Keratinocyte (primary cell): ENCODE measurements at regions not wholly inside any gene's neighbourhood (a gene's known extent, or its start where the extent isn't known, plus 50 kb on each side); places are given as distances from the start of the nearest gene placed in this dataset.

Source experiments
- DNase-seq: peaks from one replicate; pipeline ENCODE4 v3.0.0-alpha.2; 2011; ENCODE audit warnings: low read depth, missing footprints, low spot score
- FAIRE-seq: peaks from 2 replicates; lab custom pipeline; 2011; peaks lifted over from hg19 to GRCh38; lab: Jason Lieb, UNC
- H2AFZ ChIP-seq: 2 replicates; pipeline ENCODE4 v1.6.0; 2012; ENCODE audit warnings: low read length, control low read depth, inconsistent platforms; ENCODE audit not compliant: control insufficient read depth
- H3K27ac ChIP-seq: 2 replicates; pipeline ENCODE4 v1.5.1; 2011; ENCODE audit warnings: low read length; ENCODE audit not compliant: control insufficient read depth, insufficient read depth
- H3K27me3 ChIP-seq: 3 replicates; pipeline ENCODE4 v1.6.0; 2011; ENCODE audit warnings: low read length; ENCODE audit not compliant: control insufficient read depth, insufficient read depth; ENCODE audit errors: extremely low read depth
- H3K36me3 ChIP-seq, 2 experiments: 2 replicates in 1 of 2; 3 replicates in 1 of 2; pipeline ENCODE4 v1.5.1; 2011; ENCODE audit warnings: low read length in 2 of 2, mild to moderate bottlenecking in 1 of 2; ENCODE audit not compliant: control insufficient read depth in 2 of 2, insufficient read depth in 2 of 2; ENCODE audit errors: extremely low read depth in 1 of 2
- H3K4me1 ChIP-seq: 3 replicates; pipeline ENCODE4 v1.5.1; 2011; ENCODE audit warnings: low read length; ENCODE audit not compliant: control insufficient read depth, insufficient read depth; ENCODE audit errors: extremely low read depth
- H3K4me2 ChIP-seq: 3 replicates; pipeline ENCODE4 v1.6.0; 2011; ENCODE audit warnings: low read depth, low read length; ENCODE audit not compliant: control insufficient read depth, insufficient read depth; ENCODE audit errors: extremely low read depth
- H3K4me3 ChIP-seq, 3 experiments: fragments of 200-600 bp in 1 of 3; sonication (generic) in 1 of 3; 2 replicates in 2 of 3; 3 replicates in 1 of 3; pipeline ENCODE4 v1.5.1; 2011 to 2016; ENCODE audit warnings: low read length in 3 of 3, mild to moderate bottlenecking in 3 of 3, control low read depth in 2 of 3, inconsistent platforms in 1 of 3, low read depth in 1 of 3, mixed read lengths in 1 of 3, mixed run types in 1 of 3, moderate library complexity in 1 of 3; ENCODE audit not compliant: control insufficient read depth in 2 of 3, insufficient read depth in 2 of 3; ENCODE audit errors: extremely low read depth in 1 of 3
- H3K79me2 ChIP-seq: 2 replicates; pipeline ENCODE4 v1.6.0; 2012; ENCODE audit warnings: low read length; ENCODE audit not compliant: control insufficient read depth, insufficient read depth
- H3K9ac ChIP-seq: 3 replicates; pipeline ENCODE4 v1.6.0; 2011; ENCODE audit warnings: low read length; ENCODE audit not compliant: control insufficient read depth, insufficient read depth; ENCODE audit errors: extremely low read depth
- H3K9me1 ChIP-seq: 3 replicates; pipeline ENCODE4 v1.6.0; 2011; ENCODE audit warnings: low read length; ENCODE audit not compliant: control insufficient read depth, insufficient read depth; ENCODE audit errors: extremely low read depth
- H3K9me3 ChIP-seq: 2 replicates; pipeline ENCODE4 v1.5.1; 2012; ENCODE audit warnings: low read depth, low read length; ENCODE audit not compliant: control insufficient read depth
- H4K20me1 ChIP-seq: 3 replicates; pipeline ENCODE4 v1.6.0; 2011; ENCODE audit warnings: low read length; ENCODE audit not compliant: control insufficient read depth, insufficient read depth; ENCODE audit errors: extremely low read depth
- EZH2 ChIP-seq: IDR thresholded peaks from one replicate; pipeline ENCODE4 v1.6.1; 2012; ENCODE audit warnings: inconsistent platforms, mild to moderate bottlenecking, low read length, moderate library complexity
- dilution Hi-C: fragments of 300-500 bp; cut with MboI; formaldehyde crosslinking; loops from one replicate; pipeline ENCODE4 v1.7.0; 2020; ENCODE audit warnings: low sequenced_read_pairs; ENCODE audit not compliant: extremely low pct_ligation_motif_present
- TF ChIP-seq, protein P1 (sequence below), 3 experiments: IDR thresholded peaks in 1 of 3; conservative IDR thresholded peaks in 1 of 3; optimal IDR thresholded peaks in 1 of 3; 2 replicates in 2 of 3; 3 replicates in 1 of 3; pipeline versions ENCODE3 to v1.5.1; 2011; ENCODE audit warnings: low read length in 3 of 3, mild to moderate bottlenecking in 3 of 3, moderate library complexity in 2 of 3, control low read depth in 1 of 3, inconsistent platforms in 1 of 3; ENCODE audit not compliant: insufficient read depth in 2 of 3; ENCODE audit errors: extremely low read depth in 1 of 3

DNA sequence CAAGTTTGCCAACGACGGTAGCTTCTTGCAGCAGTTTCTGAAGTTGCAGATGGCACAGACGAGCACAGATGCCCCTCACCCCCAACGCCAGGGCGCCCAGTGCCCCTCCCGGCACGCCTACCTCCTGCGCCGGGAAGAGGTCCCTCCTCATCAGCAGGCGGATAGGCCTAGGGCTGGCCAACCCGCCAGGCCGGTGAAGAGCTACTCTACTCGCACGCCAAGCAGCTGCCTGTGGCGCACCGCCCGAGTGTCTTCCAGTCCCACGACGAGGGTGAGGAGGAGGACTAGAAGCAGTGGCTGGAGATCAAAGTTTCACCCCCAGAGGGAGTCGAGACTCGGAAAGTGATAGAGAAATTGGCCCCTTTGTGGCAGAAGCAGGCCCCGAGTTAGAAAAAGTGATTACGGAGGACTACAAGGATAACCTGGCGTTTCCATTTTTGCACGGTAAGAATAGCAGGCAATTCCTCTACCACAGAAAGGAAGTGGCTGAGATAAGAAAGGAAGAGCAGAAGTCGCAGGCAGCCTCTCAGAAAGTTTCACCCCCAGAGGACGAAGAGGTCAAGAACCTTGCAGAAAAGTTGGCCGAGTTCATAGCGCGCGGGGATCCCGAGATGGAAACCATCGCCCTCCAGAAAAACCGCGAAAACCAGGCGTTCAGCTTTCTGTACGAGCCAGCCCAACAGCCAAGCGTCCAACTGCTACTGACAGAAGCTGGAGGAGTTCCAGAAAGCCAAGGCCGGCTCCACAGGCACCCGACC lies 170.4 kb downstream of the HINT1 start:
- FAIRE-seq = no peak

DNA sequence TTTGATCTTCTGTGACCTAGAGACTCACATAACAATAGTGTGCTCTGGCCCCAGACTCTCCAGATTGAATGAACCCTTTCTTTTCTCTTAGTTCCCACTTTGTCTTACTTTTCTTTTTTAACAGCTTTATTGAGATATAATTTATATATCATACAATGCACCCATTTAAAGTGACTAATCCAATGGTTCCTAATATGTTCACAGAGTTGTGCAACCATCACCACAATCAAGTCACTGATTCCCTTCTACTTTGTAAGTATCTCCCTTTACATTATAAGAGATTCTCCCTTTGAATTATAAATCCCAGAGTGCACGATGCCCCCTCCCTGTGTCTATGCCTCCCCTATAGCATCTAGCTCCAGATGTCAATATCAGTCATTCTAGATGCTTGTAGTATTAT lies 172.4 kb downstream of the HINT1 start:
- no peak for TF ChIP-seq EZH2
- TF ChIP-seq, protein P1, sequence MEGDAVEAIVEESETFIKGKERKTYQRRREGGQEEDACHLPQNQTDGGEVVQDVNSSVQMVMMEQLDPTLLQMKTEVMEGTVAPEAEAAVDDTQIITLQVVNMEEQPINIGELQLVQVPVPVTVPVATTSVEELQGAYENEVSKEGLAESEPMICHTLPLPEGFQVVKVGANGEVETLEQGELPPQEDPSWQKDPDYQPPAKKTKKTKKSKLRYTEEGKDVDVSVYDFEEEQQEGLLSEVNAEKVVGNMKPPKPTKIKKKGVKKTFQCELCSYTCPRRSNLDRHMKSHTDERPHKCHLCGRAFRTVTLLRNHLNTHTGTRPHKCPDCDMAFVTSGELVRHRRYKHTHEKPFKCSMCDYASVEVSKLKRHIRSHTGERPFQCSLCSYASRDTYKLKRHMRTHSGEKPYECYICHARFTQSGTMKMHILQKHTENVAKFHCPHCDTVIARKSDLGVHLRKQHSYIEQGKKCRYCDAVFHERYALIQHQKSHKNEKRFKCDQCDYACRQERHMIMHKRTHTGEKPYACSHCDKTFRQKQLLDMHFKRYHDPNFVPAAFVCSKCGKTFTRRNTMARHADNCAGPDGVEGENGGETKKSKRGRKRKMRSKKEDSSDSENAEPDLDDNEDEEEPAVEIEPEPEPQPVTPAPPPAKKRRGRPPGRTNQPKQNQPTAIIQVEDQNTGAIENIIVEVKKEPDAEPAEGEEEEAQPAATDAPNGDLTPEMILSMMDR (optimal IDR thresholded peaks at IDR 0.05 in 1 of 3, IDR thresholded peaks at IDR 0.05 in 1 of 3, conservative IDR thresholded peaks at IDR 0.05 in 1 of 3; ENCODE audit: extremely low read depth in 1 of 3, insufficient read depth in 2 of 3, low read length in 3 of 3) = no peak
- H3K4me1 ChIP-seq = no peaks in the 10 kb centered on the region
- H3K9me1 ChIP-seq = no peaks in the 10 kb centered on the region
- H3K27me3 ChIP-seq = no peaks in the 10 kb centered on the region
- DNase-seq (no peak), FAIRE-seq (no peak)
- H2AFZ ChIP-seq = no peak overlapping the region
- no peaks in the 10 kb centered on the region for H3K9me3 ChIP-seq
- no peak overlapping the region for H3K4me2 ChIP-seq
- no peak overlapping the region for H3K27ac ChIP-seq
- no peak overlapping the region for H3K4me3 ChIP-seq
- H3K36me3 ChIP-seq = no peaks in the 10 kb centered on the region
- H4K20me1 ChIP-seq = no peaks in the 10 kb centered on the region
- dilution Hi-C loops = no loop called here
- no peak overlapping the region for H3K9ac ChIP-seq
- no peaks in the 10 kb centered on the region for H3K79me2 ChIP-seq

More for the DNA sequence above, 170.4 kb downstream of the HINT1 start:
- Histone ChIP-seq H3K4me1 (no peaks in the 10 kb centered on the region), H3K4me2 (no peak overlapping the region), H4K20me1 (no peaks in the 10 kb centered on the region), H2AFZ (no peak overlapping the region), H3K9me3 (no peaks in the 10 kb centered on the region), H3K27ac (no peak overlapping the region), H3K4me3 (no peak overlapping the region), H3K27me3 (no peaks in the 10 kb centered on the region), H3K79me2 (no peaks in the 10 kb centered on the region), H3K36me3 (no peaks in the 10 kb centered on the region), H3K9ac (no peak overlapping the region), H3K9me1 (no peaks in the 10 kb centered on the region)
- dilution Hi-C loops = no loop called here
- TF ChIP-seq, protein P1 (optimal IDR thresholded peaks at IDR 0.05 in 1 of 3, IDR thresholded peaks at IDR 0.05 in 1 of 3, conservative IDR thresholded peaks at IDR 0.05 in 1 of 3; ENCODE audit: extremely low read depth in 1 of 3, insufficient read depth in 2 of 3, low read length in 3 of 3) = no peak
- no peak for TF ChIP-seq EZH2
- DNase-seq = no peak
